HepG2 (cell line): ENCODE measurements at regions not wholly inside any gene's neighbourhood (a gene's known extent, or its start where the extent isn't known, plus 50 kb on each side); places are given as distances from the start of the nearest gene placed in this dataset.
A peak's percentile ranks its signal among the peaks of the same experiment; 100 is the strongest.

Experiments used
- ADNP ChIP-seq: sonication (generic); formaldehyde crosslinking; IDR thresholded peaks from 2 replicates; pipeline ENCODE4 v1.4.0; 2020; ENCODE audit warnings: missing genetic modification reagents
- HDAC1 ChIP-seq: sonication (generic); formaldehyde crosslinking; IDR thresholded peaks from 2 replicates; pipeline ENCODE4 v1.5.1; 2020; ENCODE audit warnings: mild to moderate bottlenecking, missing genetic modification reagents
- MED8 ChIP-seq: sonication (generic); formaldehyde crosslinking; IDR thresholded peaks from 2 replicates; pipeline ENCODE4 v1.8.1; 2023; ENCODE audit warnings: mild to moderate bottlenecking, missing genetic modification reagents; ENCODE audit not compliant: insufficient replicate concordance
- MTF2 ChIP-seq: sonication (generic); formaldehyde crosslinking; IDR thresholded peaks from 2 replicates; pipeline ENCODE4 v1.5.0; 2020; ENCODE audit warnings: missing genetic modification reagents, borderline replicate concordance
- NFKBIZ ChIP-seq: IDR thresholded peaks from 2 replicates; pipeline ENCODE4 v1.6.1; 2018; ENCODE audit warnings: missing genetic modification reagents, missing compliant biosample characterization
- NONO ChIP-seq, 2 experiments: fragments of 450-650 bp in 1 of 2; sonication (generic) in 1 of 2; formaldehyde crosslinking in 1 of 2; IDR thresholded peaks in 1 of 2; conservative IDR thresholded peaks in 1 of 2; 2 replicates each; pipeline versions ENCODE4 v1.6.1 to v1.8.0; 2017 to 2022; ENCODE audit warnings: mild to moderate bottlenecking in 1 of 2, missing genetic modification reagents in 1 of 2, moderate library complexity in 1 of 2
- PHF21A ChIP-seq: sonication (generic); formaldehyde crosslinking; IDR thresholded peaks from 2 replicates; pipeline ENCODE4 v1.5.0; 2020; ENCODE audit warnings: mild to moderate bottlenecking, missing genetic modification reagents
- PRDM15 ChIP-seq: sonication (generic); formaldehyde crosslinking; IDR thresholded peaks from 2 replicates; pipeline ENCODE4 v1.4.0; 2020; ENCODE audit warnings: missing genetic modification reagents
- RAD21 ChIP-seq: fragments of 450-650 bp; formaldehyde crosslinking; IDR thresholded peaks from 2 replicates; pipeline ENCODE4 v1.5.0; 2020; ENCODE audit warnings: mild to moderate bottlenecking
- RBAK ChIP-seq: sonication (generic); formaldehyde crosslinking; IDR thresholded peaks from 2 replicates; pipeline ENCODE4 v1.5.1; 2020; ENCODE audit warnings: mild to moderate bottlenecking, missing genetic modification reagents
- REPIN1 ChIP-seq: sonication (generic); formaldehyde crosslinking; IDR thresholded peaks from 2 replicates; pipeline ENCODE4 v1.8.0; 2022; ENCODE audit warnings: missing genetic modification reagents, low read depth, mild to moderate bottlenecking, borderline replicate concordance
- REXO4 ChIP-seq: sonication (generic); formaldehyde crosslinking; IDR thresholded peaks from 2 replicates; pipeline ENCODE4 v1.8.0; 2022; ENCODE audit warnings: missing genetic modification reagents, mild to moderate bottlenecking, borderline replicate concordance
- SKI ChIP-seq: fragments of 450-650 bp; IDR thresholded peaks from one replicate; pipeline ENCODE4 v1.6.1; 2018; ENCODE audit warnings: mild to moderate bottlenecking; ENCODE audit not compliant: partially characterized antibody
- SNAPC2 ChIP-seq: sonication (generic); formaldehyde crosslinking; IDR thresholded peaks from 2 replicates; pipeline ENCODE4 v1.8.1; 2022; ENCODE audit warnings: mild to moderate bottlenecking, missing genetic modification reagents
- SOX13 ChIP-seq, 3 experiments: fragments of 450-650 bp in 1 of 3; sonication (generic) in 1 of 3; formaldehyde crosslinking in 1 of 3; IDR thresholded peaks in 2 of 3; conservative IDR thresholded peaks in 1 of 3; 2 replicates each; pipeline versions ENCODE4 v1.5.0 to v1.6.1; 2016 to 2020; ENCODE audit warnings: antibody characterized with exemption in 1 of 3, mild to moderate bottlenecking in 1 of 3, missing compliant biosample characterization in 1 of 3, missing genetic modification reagents in 1 of 3, moderate library complexity in 1 of 3
- TEAD2 ChIP-seq: sonication (generic); formaldehyde crosslinking; IDR thresholded peaks from 2 replicates; pipeline ENCODE4 v1.9.0; 2021; ENCODE audit warnings: missing genetic modification reagents
- YEATS4 ChIP-seq: sonication (generic); formaldehyde crosslinking; IDR thresholded peaks from 2 replicates; pipeline ENCODE4 v1.4.0; 2020; ENCODE audit warnings: missing genetic modification reagents, borderline replicate concordance
- ZBTB8A ChIP-seq: sonication (generic); formaldehyde crosslinking; IDR thresholded peaks from 2 replicates; pipeline ENCODE4 v1.4.0; 2020; ENCODE audit warnings: mild to moderate bottlenecking, low read depth, missing genetic modification reagents, borderline replicate concordance
- ZFP36L2 ChIP-seq: sonication (generic); formaldehyde crosslinking; IDR thresholded peaks from 2 replicates; pipeline ENCODE4 v1.4.0; 2020; ENCODE audit warnings: missing genetic modification reagents
- ZMAT3 ChIP-seq: sonication (generic); formaldehyde crosslinking; conservative IDR thresholded peaks from 2 replicates; pipeline ENCODE4 v1.7.0; 2021; ENCODE audit warnings: missing genetic modification reagents
- ZNF30 ChIP-seq: sonication (generic); formaldehyde crosslinking; IDR thresholded peaks from 2 replicates; pipeline ENCODE4 v1.5.0; 2020; ENCODE audit warnings: mild to moderate bottlenecking, missing genetic modification reagents
- ZNF343 ChIP-seq: sonication (generic); formaldehyde crosslinking; IDR thresholded peaks from 2 replicates; pipeline ENCODE4 v1.4.0; 2020; ENCODE audit warnings: mild to moderate bottlenecking, missing genetic modification reagents
- ZNF350 ChIP-seq: sonication (generic); formaldehyde crosslinking; IDR thresholded peaks from 2 replicates; pipeline ENCODE4 v1.4.0; 2020; ENCODE audit warnings: mild to moderate bottlenecking, low read depth, missing genetic modification reagents, borderline replicate concordance
- ZNF446 ChIP-seq: sonication (generic); formaldehyde crosslinking; IDR thresholded peaks from 2 replicates; pipeline ENCODE4 v1.5.0; 2020; ENCODE audit warnings: mild to moderate bottlenecking, missing genetic modification reagents
- ZNF563 ChIP-seq: sonication (generic); formaldehyde crosslinking; IDR thresholded peaks from 2 replicates; pipeline ENCODE4 v1.8.0; 2022; ENCODE audit warnings: mild to moderate bottlenecking, moderate library complexity, missing genetic modification reagents
- ZNF569 ChIP-seq: sonication (generic); formaldehyde crosslinking; IDR thresholded peaks from 2 replicates; pipeline ENCODE4 v1.5.0; 2020; ENCODE audit warnings: mild to moderate bottlenecking, missing genetic modification reagents, moderate library complexity, borderline replicate concordance
- ZNF614 ChIP-seq: IDR thresholded peaks from 2 replicates; pipeline ENCODE4 v1.6.1; 2018; ENCODE audit warnings: missing biosample characterization, missing genetic modification reagents, inconsistent platforms, borderline replicate concordance
- ZNF780A ChIP-seq: sonication (generic); formaldehyde crosslinking; IDR thresholded peaks from 2 replicates; pipeline ENCODE4 v1.8.0; 2022; ENCODE audit warnings: mild to moderate bottlenecking, missing genetic modification reagents, moderate library complexity
- ZSCAN21 ChIP-seq: sonication (generic); formaldehyde crosslinking; IDR thresholded peaks from 2 replicates; pipeline ENCODE4 v1.8.0; 2022; ENCODE audit warnings: mild to moderate bottlenecking, missing genetic modification reagents, moderate library complexity, borderline replicate concordance

- no peak for TF ChIP-seq ZNF780A
- no peak for TF ChIP-seq ZNF614 (CRISPR knock-in tag)
- TF ChIP-seq SKI = no peak
- TF ChIP-seq RAD21 = no peak
- TF ChIP-seq NFKBIZ (CRISPR knock-in tag) = no peak
- no peak for TF ChIP-seq ZNF563 (CRISPR knock-in tag)
- no peak for TF ChIP-seq MED8 (CRISPR knock-in tag)
- TF ChIP-seq SNAPC2 = no peak
- TF ChIP-seq ZSCAN21 (CRISPR knock-in tag) = 0 out of 2 replicates have a peak, but pooled peaks have one; percentile 21
- no peak for TF ChIP-seq PHF21A
- no peak for TF ChIP-seq ZNF343 (CRISPR knock-in tag)
- TF ChIP-seq SOX13 (IDR thresholded peaks at IDR 0.05) = peak; percentile 50; the same call in 1 of the 2 replicates
- peak in 1 of 2 experiments; percentile 91; a peak in 2 of 4 replicates for TF ChIP-seq SOX13 (CRISPR knock-in tag; conservative IDR thresholded peaks at IDR 0.05 in 1 of 2, IDR thresholded peaks at IDR 0.05 in 1 of 2)
- no peak for TF ChIP-seq YEATS4 (CRISPR knock-in tag)
- no peak for TF ChIP-seq REPIN1 (CRISPR knock-in tag)
- no peak for TF ChIP-seq RBAK
- no peak for TF ChIP-seq ZNF30 (CRISPR knock-in tag)
- no peak for TF ChIP-seq REXO4
- TF ChIP-seq ZBTB8A = no peak
- TF ChIP-seq ZNF446 (CRISPR knock-in tag) = no peak
- TF ChIP-seq TEAD2 (CRISPR knock-in tag) = no peak
- peak; percentile 79 for TF ChIP-seq HDAC1 (CRISPR knock-in tag)
- TF ChIP-seq ZMAT3 = no peak
- 0 out of 2 replicates have a peak, but pooled peaks have one; percentile 37 for TF ChIP-seq ZNF350
- no peak for TF ChIP-seq ZNF569 (CRISPR knock-in tag)
- no peak for TF ChIP-seq NONO (IDR thresholded peaks at IDR 0.05)
- TF ChIP-seq NONO (CRISPR knock-in tag; conservative IDR thresholded peaks at IDR 0.05) = no peak
- TF ChIP-seq ZFP36L2 (CRISPR knock-in tag) = no peak
- no peak for TF ChIP-seq PRDM15 (CRISPR knock-in tag)
- TF ChIP-seq MTF2 (CRISPR knock-in tag) = no peak
- TF ChIP-seq ADNP = no peak
Observed at GRCh38 chr7:45972629-45973312, 51.7 kb upstream of the IGFBP3 start (continued).
